ENCODE measurements at regions not wholly inside any gene's neighbourhood (a gene's known extent, or its start where the extent isn't known, plus 50 kb on each side); places are given as distances from the start of the nearest gene placed in this dataset.

DNA sequence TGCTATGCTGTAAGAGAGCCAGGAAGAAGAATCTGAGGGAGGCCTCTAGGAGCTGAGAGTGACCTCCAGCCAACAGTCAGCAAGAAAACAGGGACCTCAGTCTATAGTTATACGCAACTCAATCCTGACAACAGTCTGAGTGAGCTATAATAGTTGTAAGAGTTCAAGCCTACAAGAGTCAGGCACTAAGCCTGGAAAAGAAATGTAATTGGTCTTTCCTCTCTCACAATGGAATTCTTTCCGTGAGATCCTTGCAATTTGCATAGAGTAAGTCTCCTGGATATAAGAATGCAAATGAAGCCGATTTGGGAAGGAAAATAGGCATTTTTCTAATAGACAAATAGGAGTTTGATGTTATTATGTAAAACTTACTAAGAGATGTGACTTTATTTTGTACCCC is 1332.6 kb upstream of the CELF4 start:
- no peak for DNase-seq

DNA sequence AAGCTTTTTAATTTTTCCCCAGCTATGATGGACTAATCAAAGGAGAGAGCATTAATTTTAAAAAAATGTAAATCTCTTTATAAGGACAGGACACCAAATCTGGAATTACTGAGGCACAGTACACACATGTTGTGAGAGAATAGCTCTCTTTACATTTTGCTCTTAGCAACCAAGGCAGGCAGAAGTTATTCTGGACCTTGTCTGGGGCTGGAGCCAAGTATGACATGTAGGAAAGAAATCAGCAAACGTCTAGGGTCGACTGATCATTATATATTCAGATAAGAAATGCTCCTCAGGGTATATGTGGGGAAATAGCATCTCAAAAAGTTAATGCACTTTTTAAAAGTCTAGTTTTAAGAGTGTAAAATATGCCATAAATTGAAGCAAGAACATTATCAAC is 1330.0 kb upstream of the CELF4 start:
- DNase-seq = no peak

DNA sequence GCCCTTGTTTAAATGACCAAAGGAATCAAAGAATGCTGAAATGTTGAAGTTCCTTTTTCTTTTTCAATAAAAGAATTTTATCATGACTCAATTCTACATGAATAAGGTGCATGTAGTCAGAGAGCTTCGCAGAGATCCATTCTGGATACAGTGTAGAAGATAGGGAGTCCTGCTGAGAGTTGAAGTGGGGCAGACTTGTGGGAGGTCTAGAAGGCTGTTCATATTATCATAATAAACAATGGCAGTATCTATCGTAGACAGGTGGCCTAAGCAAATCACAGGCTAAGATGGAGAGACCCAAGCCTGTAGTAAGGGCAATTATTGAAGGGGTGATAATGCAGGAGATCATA is 1322.0 kb upstream of the CELF4 start:
- DNase-seq = no peak

DNA sequence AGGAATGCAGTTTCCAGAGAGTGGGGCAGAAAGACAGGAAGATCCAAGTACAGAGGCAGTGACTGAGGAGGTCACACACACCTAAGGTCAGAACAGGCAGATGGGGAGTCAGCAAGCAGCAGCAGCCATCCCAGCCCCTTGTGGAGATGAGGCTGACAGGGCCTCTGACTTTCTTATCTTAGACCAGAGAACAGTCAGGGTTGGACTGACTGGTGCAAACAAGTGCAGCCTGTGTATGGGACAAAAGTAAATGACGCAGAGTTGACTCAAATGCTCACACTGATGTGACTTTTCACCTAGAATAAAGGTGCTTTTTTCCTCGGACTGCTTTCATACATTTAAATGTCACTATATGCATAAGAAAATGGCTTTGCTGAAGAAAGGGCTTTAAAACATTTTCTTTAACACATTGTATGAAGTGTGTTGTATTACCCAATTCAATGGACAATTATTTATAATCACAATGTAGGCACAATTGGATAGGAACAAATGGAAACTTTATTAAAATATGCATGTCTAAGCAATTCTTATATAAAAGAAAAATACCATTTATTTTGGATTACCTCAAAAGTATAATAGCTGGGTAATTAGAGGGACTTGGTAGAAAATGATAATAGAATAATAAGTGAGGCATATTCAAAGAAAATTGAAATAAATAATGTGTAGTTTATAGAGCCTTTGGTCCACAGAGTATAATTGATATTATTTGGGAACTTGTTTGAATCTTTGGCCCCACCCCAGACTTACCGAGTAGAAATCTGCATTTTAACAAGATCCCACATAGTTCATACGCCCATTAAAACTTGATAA is 1321.5 kb upstream of the CELF4 start:
- no peak for DNase-seq

DNA sequence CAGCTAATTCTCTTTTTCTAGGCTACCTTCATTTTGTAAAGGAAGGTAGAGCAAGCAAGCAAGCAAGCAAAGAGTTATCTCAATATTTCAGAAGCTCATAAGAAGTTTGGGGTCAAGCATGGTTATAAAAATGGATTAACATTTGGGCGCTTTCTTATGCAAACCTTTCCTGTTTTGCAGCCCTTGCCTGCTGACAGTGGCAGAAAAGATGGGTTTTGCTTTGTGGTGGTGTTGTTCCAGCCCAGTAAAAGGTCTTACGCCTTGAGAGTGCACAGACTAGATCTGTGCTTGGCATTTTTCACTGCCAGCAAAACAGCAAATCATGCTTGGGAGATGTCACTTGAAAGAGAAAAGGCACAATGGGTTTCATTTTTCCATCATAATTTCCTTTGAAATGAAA is 1320.6 kb upstream of the CELF4 start:
- no peak for DNase-seq

DNA sequence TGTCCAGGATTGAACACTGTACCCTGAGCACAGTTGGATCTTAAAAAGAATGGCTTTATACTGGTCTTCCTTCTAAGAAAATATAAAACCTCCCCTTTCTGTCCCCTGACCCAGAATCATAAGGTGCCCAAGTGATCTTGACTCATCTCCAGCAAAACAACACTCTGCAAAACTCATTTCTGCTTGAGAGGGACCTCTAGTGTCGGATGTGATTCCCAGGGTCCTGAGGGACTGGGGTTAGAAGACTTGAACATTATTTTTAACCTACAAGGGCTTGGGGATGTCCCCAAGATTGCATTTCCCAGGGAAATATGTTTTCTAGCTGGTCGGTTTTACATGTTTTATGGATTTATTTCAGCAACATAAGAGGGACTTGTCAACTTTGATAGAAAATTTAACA is 1318.5 kb upstream of the CELF4 start:
- DNase-seq = no peak

DNA sequence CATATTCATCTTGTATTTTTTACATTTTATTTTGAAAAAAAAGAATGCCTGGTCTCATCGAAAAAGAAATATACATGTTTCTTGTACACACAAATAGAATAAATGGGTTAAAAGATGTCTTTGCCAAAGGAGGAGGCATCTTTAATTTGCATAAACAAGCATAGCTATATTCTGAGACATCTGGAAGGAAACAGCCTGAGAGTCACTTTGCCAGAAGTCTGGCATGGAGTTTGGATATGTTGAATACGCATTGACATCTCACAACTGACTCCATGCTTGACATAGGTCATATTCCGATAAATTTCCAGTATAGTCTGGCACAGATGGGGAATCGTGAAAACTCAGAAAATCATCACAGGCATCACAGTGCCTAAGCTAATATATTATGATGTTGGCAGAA is 1317.5 kb upstream of the CELF4 start:
- no peak for DNase-seq

DNA sequence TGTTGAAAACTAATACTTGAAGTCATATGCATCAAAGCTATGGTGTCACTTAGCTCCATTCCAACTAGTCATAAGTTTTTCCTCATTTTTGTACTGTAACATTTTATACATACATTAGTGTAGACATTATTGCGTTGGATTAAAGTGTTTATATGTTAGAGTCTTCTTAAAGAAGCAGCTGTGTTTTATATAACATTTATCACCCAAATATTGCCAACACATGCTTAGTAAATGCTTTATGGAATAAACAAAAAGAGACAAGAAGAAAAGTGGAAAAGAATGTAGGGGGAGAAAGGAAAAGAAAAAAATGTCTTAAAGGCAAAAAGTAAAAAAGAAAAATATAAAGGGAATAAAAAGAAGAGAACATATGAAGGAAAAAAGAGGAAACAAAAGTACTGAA is 1314.3 kb upstream of the CELF4 start:
- DNase-seq = no peak

DNA sequence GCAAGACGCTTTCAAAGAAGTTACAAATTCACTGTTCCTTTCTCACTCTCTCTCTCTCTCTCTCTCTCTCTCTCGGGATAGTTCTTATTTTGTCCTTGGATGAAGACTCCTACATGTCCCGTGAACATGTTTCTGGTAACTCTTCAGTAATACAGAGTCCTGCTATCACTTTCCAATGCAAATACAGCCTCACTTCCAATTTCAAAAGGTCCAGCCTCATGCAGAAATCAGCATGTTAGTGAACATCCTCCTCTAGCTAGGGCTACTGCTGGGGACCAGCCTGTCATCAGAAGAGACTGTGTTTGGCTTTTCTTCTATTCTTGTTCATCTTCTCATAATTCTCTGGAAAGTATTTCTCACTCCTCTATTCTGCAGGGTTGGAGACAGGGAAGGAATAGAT is 1306.7 kb upstream of the CELF4 start:
- no peak for DNase-seq

DNA sequence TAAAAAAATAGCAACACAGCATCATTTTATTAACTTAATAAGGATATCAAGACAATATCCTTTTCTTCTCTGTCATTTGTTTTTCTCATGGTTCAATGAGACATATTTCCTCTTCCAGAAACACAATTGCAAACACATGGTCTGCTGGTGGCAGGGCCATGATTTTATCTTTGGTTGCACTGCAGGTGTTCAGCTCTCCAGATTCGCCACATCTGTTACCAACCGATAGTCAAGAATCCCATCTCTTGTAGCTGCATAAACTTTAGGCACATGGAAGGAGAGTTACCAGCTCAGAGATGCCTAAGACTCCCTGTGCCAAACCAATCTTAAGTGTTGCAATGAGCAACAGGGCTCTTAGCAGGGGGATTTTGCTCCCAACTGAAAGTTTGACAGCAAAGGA is 1303.2 kb upstream of the CELF4 start:
- DNase-seq = no peak

DNA sequence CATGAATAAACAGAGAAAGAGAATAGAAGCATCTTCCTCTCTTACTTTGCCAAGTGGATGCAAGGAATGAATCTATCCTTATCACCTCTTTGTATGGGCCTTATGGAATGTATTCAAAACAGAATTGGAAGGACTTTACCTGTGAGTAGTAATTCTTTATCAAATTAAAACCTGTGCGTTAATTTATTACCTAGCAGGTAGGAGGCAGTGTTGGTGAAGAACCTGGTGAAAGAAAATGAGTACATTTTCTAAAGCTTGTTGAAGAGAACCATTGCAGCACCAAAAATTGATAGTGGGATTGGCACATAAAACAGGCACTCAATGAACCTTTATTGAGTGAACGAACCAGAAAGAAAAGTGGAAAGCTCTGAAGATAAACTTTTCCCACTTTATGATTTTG is 1302.1 kb upstream of the CELF4 start:
- no peak for DNase-seq

DNA sequence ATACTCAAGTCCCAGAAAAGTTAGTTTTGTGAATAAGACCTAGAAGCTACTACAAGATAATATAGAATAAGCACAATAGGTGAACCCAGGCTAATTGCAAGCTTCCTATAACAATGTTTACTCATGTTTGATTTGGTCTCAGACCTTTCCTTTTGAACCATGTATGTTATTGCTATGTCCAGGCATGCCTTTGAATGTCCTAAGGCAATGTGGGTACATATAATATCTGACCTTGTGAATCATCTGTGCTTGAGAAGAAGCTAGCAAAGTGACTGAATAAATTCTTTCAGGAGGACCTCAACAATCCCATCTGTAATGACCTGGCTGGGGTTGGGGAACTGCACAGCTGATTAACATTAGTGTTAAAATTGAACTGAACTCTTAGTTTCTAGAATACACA is 1285.9 kb upstream of the CELF4 start:
- DNase-seq = no peak

DNA sequence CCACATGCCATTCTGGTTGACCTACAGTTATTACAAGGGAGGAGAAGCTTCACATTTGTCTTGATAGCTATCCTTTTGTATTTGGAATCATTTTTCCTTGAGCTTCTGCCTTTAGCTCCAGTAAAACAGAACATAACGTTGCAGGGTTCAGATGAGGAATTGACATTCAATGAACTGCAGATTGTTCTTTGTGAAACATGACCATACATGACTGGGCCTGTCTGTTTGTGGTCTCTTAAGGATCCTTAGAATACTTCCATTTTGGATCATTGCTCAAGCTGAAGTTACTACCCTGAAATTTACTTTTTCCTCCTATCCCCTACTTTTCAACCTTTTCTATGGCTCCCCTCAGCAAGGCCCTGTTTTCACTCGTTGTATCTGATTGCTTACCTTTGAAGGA is 1281.7 kb upstream of the CELF4 start:
- DNase-seq = no peak

DNA sequence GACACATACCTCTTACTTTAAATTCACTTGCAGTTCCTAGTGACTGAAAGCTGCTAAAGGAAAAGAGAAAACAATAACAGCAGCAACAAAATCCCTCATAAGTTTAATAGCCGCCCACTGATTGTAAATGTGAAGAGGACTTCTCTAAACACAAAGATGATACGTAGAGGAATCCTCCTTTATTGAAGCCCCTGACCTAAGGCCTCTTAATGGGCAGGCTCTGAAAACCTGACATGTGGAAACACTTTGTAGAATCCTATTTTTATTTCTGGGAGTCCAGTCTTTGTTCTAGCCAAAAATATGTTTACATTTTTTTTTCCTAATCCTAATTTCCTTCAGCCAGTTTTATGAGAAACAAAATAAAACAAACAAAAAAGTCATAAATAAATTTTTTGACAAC is 1277.7 kb upstream of the CELF4 start:
- DNase-seq = no peak

DNA sequence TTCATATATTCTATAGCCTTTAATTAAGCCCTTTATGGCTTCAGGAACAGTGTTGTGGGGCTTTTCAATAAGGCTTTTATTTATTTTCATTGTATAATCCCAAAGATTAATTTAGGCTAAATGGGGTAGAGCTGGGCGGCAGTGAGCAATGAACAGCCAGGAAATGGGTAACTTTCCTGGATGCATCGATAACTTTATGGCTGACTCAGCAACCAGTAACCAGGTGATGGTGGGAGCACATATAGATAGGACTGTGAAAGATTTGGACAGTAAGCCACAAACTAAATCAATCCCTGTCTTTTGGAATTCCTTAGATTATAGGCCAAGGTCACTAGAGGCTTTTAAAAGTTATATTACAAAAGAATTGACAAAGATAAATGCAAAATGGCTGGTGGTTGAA is 1260.6 kb upstream of the CELF4 start:
- DNase-seq = no peak

DNA sequence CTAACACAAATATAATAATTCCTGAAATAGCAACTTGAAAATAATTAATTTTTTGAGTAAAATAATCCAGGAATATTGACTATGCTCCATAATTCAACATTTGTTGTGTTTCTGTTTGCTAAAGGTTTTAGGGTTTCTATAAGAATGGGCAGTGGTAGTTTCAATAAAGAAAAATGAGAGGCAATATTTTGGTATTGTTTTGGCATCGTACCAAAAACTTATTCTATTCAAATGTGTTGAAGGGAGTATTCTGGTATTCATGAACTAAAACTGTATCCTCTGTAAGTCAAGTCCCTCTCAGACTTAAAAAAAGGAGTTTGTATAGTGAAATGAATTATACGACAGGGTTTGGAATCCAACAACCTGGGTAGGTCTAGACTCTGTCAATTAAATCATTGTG is 1245.6 kb upstream of the CELF4 start:
- no peak for DNase-seq

DNA sequence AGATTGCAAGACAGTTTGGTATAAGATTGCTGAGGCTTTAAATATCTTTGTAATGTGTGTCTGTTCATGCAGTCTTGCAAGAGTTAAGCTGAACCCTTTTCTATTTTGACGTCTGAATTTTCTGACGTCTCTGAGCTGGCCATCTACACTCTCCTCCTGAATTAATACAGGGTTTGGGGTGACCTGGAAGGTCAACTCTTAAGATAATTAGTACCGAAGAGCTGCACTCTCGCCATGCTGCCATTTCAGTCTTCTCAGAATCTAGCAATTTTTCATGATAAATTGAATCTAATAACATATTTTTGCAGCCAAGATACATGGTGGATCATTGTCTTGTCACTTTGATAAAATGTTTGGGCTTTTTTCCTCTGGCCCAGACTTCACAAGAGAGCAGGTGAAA is 1245.2 kb upstream of the CELF4 start:
- no peak for DNase-seq

DNA sequence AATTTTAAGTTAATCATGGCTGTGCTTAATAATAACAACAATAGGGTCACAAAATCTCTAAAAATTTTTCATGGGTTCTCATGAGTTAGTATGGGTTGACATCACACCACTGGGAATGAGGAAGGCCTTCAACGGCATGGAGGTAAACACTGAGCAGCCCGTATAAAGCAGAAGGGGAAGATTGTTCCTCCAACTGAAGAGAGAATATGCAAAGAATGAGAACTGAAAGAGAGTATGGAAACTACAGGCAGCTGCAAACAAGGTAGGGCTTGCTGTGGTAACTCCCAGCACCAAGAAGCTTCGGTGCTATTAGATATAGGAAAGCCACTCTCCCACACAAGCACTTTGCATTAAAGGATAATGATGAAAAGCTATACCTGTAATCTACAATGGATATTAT is 1242.3 kb upstream of the CELF4 start:
- DNase-seq = no peak

DNA sequence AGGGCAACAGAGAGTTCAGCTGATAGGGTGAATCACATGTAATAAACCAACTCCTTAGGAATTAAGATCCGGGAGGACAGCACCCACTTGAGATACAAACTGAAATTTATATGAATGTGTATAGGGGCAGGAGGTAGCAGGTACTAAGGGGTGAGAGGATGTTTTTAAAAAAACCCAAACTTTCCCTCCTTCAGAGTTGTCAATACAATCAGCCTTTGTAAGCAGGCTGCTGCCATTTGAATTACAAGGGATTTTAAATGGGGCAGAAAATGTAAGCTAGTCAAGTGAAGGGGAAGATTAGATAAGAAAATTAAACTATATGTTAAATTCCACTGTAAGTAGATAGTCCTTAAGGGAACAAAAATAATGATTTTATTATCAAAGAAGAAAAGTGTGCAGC is 1239.7 kb upstream of the CELF4 start:
- no peak for DNase-seq

DNA sequence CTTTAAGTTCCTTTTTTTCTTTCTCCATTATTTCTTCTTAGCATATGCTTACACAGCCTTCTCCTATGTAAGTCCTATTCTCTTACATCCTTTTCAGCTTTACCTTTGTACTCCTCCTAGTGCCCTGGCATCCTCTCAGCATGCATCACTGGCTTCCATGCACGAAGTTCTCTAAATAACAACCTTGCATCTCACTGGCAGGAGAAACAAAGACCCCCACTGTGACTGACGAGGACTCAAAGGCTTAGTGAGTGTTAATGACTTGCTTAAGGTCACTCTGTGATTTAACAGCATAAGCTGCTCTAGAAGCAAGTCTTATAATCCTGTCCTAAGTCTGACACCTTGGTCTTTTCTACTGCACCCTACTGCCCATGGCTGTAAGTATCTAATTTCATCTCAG is 1236.0 kb upstream of the CELF4 start:
- no peak for DNase-seq

DNA sequence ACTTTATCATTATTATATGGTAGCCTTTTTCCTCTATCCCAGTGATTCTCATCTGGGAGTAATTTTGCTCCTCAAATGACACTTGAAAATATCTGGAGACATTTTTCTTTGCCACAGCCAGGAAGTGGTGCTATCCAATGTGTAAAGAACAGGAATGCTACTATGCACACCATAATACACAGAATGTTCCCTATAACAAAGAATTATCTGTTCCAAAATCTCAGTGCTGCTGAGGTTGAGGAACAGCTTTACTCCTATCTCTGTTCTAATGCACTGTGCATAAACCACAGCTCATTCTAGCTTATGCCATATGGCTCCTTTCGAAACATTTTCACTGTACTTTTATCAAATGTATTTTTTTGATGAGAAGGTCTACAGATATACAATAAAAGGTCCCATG is 1231.2 kb upstream of the CELF4 start:
- DNase-seq = no peak

DNA sequence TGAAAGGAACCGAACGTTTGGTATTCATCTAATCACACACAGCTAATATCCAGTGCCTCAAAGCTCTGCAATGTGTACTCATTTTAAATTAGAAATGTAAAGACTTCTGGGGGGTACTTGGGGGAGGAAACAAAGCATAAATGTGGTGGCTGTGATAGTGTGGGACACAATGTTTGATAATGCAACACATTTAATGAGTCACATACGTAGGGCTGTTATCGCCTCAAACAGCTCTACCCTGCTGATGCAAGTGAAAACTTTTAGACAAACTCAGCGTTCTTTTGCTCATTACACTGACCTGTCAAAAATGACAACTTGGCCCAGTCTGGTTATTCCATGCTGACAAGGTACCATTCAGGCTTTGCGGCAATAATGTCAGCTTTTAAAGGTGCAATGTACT is 1227.1 kb upstream of the CELF4 start:
- no peak for DNase-seq

DNA sequence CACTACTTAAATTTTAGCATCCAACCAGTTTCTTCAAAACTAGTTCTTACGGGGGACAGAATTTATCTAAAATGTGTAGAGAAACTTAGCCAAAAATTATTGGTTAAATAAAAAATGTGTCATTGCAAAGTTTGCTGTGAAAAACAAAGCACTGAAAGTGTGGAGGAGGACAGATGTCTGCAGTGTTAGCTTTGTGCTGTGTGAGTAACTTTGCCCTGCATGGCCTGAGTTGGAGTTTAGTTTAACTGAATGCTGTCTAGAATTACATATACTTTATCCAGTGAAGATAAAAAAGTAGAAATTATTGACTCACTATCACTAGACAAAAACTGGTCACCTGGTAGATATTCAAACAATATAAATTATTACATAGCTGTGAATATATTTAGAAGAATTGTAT is 1225.2 kb upstream of the CELF4 start:
- no peak for DNase-seq

DNA sequence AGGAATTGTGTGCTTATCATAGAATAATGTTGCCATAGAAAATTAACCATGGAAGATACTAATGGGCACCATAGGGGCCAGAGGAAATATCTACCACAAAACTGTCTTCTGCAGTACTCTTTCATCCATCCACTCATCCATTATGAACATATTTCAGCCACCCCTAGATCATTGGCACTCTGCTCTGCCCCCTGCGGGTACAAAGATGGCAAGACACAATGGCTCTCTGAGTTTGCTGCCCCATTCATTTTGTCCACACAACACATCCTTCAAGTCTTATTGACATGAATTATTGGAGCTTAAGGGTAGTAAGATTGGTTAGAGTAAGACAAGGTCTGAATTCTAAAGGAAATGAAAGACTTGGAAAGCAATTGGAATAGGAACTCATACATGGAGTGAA is 1224.7 kb upstream of the CELF4 start:
- peak; percentile 40 for DNase-seq

DNA sequence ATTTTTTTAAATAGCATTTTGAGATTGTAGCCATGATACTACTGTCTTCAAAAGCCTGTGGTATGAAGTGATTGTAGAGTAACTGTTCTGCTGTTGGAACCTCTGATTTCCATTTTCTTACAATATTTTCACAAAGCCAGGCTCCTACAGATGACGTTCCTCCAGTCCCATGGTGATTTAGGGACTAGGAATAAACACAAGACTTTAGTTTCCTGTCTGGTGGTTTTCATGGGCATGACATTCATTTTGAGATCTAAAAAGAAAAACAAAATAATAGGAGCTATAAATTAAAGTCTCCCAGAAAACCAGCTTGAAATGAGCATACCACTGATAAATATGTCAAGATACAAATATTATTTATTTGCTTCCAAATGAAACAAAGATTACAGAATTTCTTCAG is 1223.5 kb upstream of the CELF4 start:
- DNase-seq = no peak

DNA sequence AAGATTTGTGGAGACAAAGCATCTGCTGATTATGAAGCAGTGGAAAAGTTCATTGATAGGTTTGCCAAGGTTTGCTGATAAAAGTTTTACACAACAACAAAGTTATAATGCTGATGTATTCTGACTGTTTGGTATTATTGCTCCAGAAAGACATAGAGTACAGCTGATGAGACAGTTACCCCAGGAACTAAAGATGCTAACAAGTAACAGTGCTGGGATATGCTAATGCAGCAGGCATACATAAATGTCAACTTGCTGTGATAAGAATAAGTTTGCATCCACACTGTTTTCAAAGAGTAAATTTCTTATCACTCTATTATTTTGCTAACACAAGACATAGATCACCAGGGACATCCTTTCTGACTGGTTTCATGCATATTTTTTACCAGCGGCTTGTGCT is 1221.3 kb upstream of the CELF4 start:
- DNase-seq = no peak

Measured in DMS53 (cell line).